ENCODE measurements at regions not wholly inside any gene's neighbourhood (a gene's known extent, or its start where the extent isn't known, plus 50 kb on each side); places are given as distances from the start of the nearest gene placed in this dataset.
"Not testable (repeated sequence)": the region's sequence is repeated elsewhere in the genome, so short reads cannot be mapped to it uniquely, and the experiment has no call there.

DNA sequence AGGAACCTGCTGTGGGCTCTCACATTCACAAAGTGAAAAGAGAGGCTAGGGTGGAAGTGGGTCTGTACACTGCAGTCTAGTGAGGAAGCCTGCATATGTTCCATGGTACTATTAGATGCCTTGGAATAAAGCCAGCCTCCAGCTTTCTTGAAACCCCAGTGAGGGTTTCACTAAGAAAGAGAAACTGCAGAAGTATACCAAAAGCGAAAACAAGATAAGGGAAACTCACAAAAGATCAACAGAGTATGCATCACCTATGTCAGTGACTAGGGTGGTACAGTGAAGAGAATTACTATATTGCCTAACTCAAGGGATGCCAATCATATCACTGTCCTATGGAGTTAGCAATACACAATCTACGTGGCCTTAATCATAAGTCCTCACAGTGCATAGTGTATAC is 212.5 kb upstream of the GADL1 start:
- Mint-ChIP-seq H3K4me3 (no peak overlapping the region), H3K27ac (no peak overlapping the region), H3K9me3 (peaks cover 12% of the 10 kb centered on the region), H3K27me3 (no peaks in the 10 kb centered on the region), H3K4me1 (ENCODE audit: low read depth) (peaks cover 35% of the 10 kb centered on the region), H3K36me3 (peaks cover 5% of the 10 kb centered on the region)
- ChIA-PET POLR2A (no interaction called here), CTCF (interaction anchor here (0.9 kb wide), 2 partner anchors 425 to 752 kb away, joined by 3 read pairs; partner anchors contain the start of gene STT3B)
- peak; percentile 15 for DNase-seq
- intact Hi-C loops (cut with micrococcal nuclease), result loop anchor here (1.0 to 10.0 kb wide), 5 partner anchors 105 to 647 kb away; partner anchors contain the start of gene STT3B

DNA sequence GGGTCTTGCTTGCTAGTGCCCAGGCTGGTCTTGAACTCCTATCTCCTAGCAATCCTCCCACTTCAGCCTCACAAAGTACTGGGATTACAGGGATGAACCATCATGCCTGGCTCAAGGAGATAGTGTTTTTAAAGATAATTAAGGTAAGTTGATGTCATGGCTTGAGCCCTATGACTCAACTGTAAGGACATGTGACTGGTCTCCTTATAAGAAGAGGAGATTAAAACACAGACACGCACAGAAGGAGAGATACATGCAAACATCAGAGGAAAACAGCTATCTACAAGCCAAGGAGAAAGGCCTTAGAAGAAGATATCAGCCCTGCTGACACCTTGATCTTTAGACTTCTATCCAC is 220.4 kb upstream of the GADL1 start:
- ChIA-PET CTCF (no interaction called here), POLR2A (no interaction called here)
- Mint-ChIP-seq H3K27me3 (no peaks in the 10 kb centered on the region), H3K9me3 (peaks cover 11% of the 10 kb centered on the region), H3K27ac (no peak overlapping the region), H3K4me3 (no peak overlapping the region), H3K4me1 (ENCODE audit: low read depth) (no peaks in the 10 kb centered on the region), H3K36me3 (peaks cover 2% of the 10 kb centered on the region)
- intact Hi-C loops (cut with micrococcal nuclease), result no loop called here
- no peak for DNase-seq

GRCh38 chr3:31115531-31115930 is 221.1 kb upstream of the GADL1 start:
- H3K27ac Mint-ChIP-seq; intact Hi-C loops (cut with micrococcal nuclease); H3K27me3 Mint-ChIP-seq; H3K4me1 Mint-ChIP-seq (ENCODE audit: low read depth); DNase-seq; H3K36me3 Mint-ChIP-seq; CTCF ChIA-PET; H3K4me3 Mint-ChIP-seq: not testable (repeated sequence)
- POLR2A ChIA-PET, result interaction anchor here (1.2 kb wide), 1 partner anchor 13 kb away, joined by 3 read pairs; no protein-coding TSS in a partner anchor
- H3K9me3 Mint-ChIP-seq, result peaks cover 11% of the 10 kb centered on the region

GRCh38 chr3:31116651-31117050 is 222.2 kb upstream of the GADL1 start:
- Mint-ChIP-seq H3K27me3 (no peaks in the 10 kb centered on the region), H3K27ac (no peak overlapping the region), H3K36me3 (peaks cover 2% of the 10 kb centered on the region), H3K4me1 (ENCODE audit: low read depth) (no peaks in the 10 kb centered on the region), H3K9me3 (peaks cover 11% of the 10 kb centered on the region), H3K4me3 (no peak overlapping the region)
- DNase-seq, result no peak
- intact Hi-C loops (cut with micrococcal nuclease), result no loop called here
- CTCF ChIA-PET, result no interaction called here
- POLR2A ChIA-PET, result no interaction called here

GRCh38 chr3:31117854-31118253 is 223.4 kb upstream of the GADL1 start:
- H3K4me3 Mint-ChIP-seq, result no peak overlapping the region
- CTCF ChIA-PET, result interaction anchor here (0.7 kb wide), 1 partner anchor 79 kb away, joined by 3 read pairs; no protein-coding TSS in a partner anchor
- peaks cover 2% of the 10 kb centered on the region for H3K36me3 Mint-ChIP-seq
- peaks cover 11% of the 10 kb centered on the region for H3K9me3 Mint-ChIP-seq
- no peak for DNase-seq
- H3K27ac Mint-ChIP-seq, result no peak overlapping the region
- no peaks in the 10 kb centered on the region for H3K27me3 Mint-ChIP-seq
- intact Hi-C loops (cut with micrococcal nuclease), result no loop called here
- POLR2A ChIA-PET, result no interaction called here
- H3K4me1 Mint-ChIP-seq (ENCODE audit: low read depth), result no peaks in the 10 kb centered on the region

GRCh38 chr3:31124373-31124772 is 229.9 kb upstream of the GADL1 start:
- H3K27me3 Mint-ChIP-seq, result no peaks in the 10 kb centered on the region
- ChIA-PET CTCF (no interaction called here), POLR2A (no interaction called here)
- no peak overlapping the region for H3K4me3 Mint-ChIP-seq
- peaks cover 1% of the 10 kb centered on the region for H3K36me3 Mint-ChIP-seq
- peaks cover 16% of the 10 kb centered on the region for H3K9me3 Mint-ChIP-seq
- intact Hi-C loops (cut with micrococcal nuclease), result no loop called here
- H3K27ac Mint-ChIP-seq, result no peak overlapping the region
- no peak for DNase-seq
- H3K4me1 Mint-ChIP-seq (ENCODE audit: low read depth), result no peaks in the 10 kb centered on the region

DNA sequence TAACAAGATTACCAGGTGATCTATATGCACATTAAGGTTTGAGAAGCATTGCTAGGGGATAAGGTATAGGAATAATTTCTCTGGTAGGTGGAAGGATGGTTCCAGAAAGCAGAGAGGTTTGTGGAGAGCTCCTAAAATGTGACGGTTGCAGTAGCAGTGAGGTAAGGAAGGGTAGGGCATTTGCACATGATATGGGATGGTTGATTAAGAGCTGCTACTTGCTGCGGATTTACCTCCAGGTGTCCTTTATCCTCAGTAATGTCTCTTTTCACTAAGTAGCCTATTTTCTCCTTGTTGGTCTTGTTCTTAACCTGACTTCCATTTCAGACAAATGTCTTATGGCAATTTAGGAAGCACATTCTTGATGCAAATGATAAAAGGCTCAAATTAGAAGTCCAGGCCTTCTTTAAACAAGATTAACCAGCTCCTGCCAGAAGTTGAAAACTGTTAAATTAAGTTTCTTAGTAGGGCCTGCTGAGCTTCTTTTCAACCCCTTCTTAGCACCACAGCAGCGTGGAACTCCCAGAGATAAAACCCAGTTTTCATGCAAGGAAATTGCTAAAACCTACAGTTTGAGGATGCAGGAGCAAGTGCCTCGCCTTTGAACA is 231.1 kb upstream of the GADL1 start:
- no peak for DNase-seq
- no peak overlapping the region for H3K4me3 Mint-ChIP-seq
- ChIA-PET CTCF (interaction anchor here (0.9 to 1.2 kb wide), 2 partner anchors 344 to 357 kb away, joined by 3 read pairs; no protein-coding TSS in a partner anchor), POLR2A (no interaction called here)
- H3K27me3 Mint-ChIP-seq, result no peaks in the 10 kb centered on the region
- H3K27ac Mint-ChIP-seq, result no peak overlapping the region
- intact Hi-C loops (cut with micrococcal nuclease), result no loop called here
- no peaks in the 10 kb centered on the region for H3K4me1 Mint-ChIP-seq (ENCODE audit: low read depth)
- H3K36me3 Mint-ChIP-seq, result peaks cover 1% of the 10 kb centered on the region
- H3K9me3 Mint-ChIP-seq, result peaks cover 16% of the 10 kb centered on the region

DNA sequence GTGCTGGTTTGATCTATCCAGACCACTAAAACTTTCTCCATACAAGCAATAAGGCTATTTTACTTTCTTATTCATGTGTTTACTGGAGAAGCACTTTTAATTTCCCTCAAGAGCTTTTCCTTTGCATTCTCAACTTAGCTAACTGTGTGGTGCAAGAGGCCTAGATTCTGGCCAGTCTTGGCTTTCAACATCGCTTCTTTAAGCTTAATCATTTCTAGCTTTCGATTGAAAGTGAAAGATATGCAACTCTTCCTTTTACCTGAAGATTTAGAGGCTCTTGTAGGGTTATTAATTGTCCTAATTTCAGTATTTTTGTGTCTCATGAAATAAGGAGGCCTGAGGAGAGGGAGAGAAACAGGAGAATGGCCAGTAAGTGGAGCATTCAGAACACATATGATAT is 234.8 kb upstream of the GADL1 start:
- Mint-ChIP-seq H3K4me3 (no peak overlapping the region), H3K27ac (no peak overlapping the region), H3K4me1 (ENCODE audit: low read depth) (peaks cover 4% of the 10 kb centered on the region), H3K27me3 (no peaks in the 10 kb centered on the region), H3K9me3 (peaks cover 14% of the 10 kb centered on the region), H3K36me3 (peaks cover 1% of the 10 kb centered on the region)
- DNase-seq, result no peak
- intact Hi-C loops (cut with micrococcal nuclease), result no loop called here
- POLR2A ChIA-PET, result no interaction called here
- CTCF ChIA-PET, result interaction anchor here (4.9 kb wide), 1 partner anchor 360 kb away, joined by 72 read pairs; no protein-coding TSS in a partner anchor

- POLR2A ChIA-PET, result no interaction called here
- H3K27ac Mint-ChIP-seq, result no peak overlapping the region
- DNase-seq, result no peak
- no peaks in the 10 kb centered on the region for H3K27me3 Mint-ChIP-seq
- H3K4me3 Mint-ChIP-seq, result no peak overlapping the region
- H3K9me3 Mint-ChIP-seq, result no peaks in the 10 kb centered on the region
- peaks cover 4% of the 10 kb centered on the region for H3K4me1 Mint-ChIP-seq (ENCODE audit: low read depth)
- no peaks in the 10 kb centered on the region for H3K36me3 Mint-ChIP-seq
- CTCF ChIA-PET, result interaction anchor here (0.6 to 4.9 kb wide), 17 partner anchors 10 to 1090 kb away, joined by 3 to 72 read pairs (median 5); no protein-coding TSS in a partner anchor
- intact Hi-C loops (cut with micrococcal nuclease), result loop anchor here (1.0 to 5.0 kb wide), 3 partner anchors 165 to 364 kb away; no protein-coding TSS in a partner anchor
Observed at GRCh38 chr3:31132132-31132769, 237.8 kb upstream of the GADL1 start.

GRCh38 chr3:31133541-31133940 is 239.1 kb upstream of the GADL1 start:
- CTCF ChIA-PET, result interaction anchor here (1.1 kb wide), 1 partner anchor 1024 kb away, joined by 3 read pairs; no protein-coding TSS in a partner anchor
- Mint-ChIP-seq H3K27me3 (no peaks in the 10 kb centered on the region), H3K36me3 (no peaks in the 10 kb centered on the region), H3K9me3 (no peaks in the 10 kb centered on the region), H3K27ac (no peak overlapping the region), H3K4me3 (no peak overlapping the region), H3K4me1 (ENCODE audit: low read depth) (peaks cover 4% of the 10 kb centered on the region)
- POLR2A ChIA-PET, result no interaction called here
- intact Hi-C loops (cut with micrococcal nuclease), result loop anchor here (5.0 kb wide), 2 partner anchors 166 to 314 kb away; no protein-coding TSS in a partner anchor
- DNase-seq, result no peak

DNA sequence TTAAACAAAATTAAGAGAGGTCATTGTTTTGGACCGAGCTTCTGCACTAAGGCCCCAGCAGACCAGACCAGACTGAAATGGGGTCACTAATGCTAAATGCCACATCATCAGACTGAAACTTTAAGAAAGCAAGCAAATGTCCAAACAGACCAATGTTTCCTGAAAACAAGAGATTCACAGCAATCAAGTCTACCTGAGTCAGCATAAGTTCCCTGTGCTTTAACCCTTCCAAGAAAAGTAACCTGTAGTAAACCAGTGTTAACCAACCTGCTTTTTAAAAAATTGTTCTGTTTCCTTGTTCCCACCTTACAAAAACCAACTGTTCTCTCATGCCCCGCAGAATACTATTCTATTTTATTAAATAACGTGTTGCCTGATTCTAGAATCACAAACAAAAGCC is 241.1 kb upstream of the GADL1 start:
- ChIA-PET CTCF (interaction anchor here (1.1 to 2.0 kb wide), 2 partner anchors 356 to 367 kb away, joined by 3 to 4 read pairs; no protein-coding TSS in a partner anchor), POLR2A (no interaction called here)
- no peaks in the 10 kb centered on the region for H3K9me3 Mint-ChIP-seq
- H3K27me3 Mint-ChIP-seq, result no peaks in the 10 kb centered on the region
- no peak overlapping the region for H3K27ac Mint-ChIP-seq
- peaks cover 4% of the 10 kb centered on the region for H3K4me1 Mint-ChIP-seq (ENCODE audit: low read depth)
- no peaks in the 10 kb centered on the region for H3K36me3 Mint-ChIP-seq
- no peak for DNase-seq
- no peak overlapping the region for H3K4me3 Mint-ChIP-seq
- intact Hi-C loops (cut with micrococcal nuclease), result no loop called here

DNA sequence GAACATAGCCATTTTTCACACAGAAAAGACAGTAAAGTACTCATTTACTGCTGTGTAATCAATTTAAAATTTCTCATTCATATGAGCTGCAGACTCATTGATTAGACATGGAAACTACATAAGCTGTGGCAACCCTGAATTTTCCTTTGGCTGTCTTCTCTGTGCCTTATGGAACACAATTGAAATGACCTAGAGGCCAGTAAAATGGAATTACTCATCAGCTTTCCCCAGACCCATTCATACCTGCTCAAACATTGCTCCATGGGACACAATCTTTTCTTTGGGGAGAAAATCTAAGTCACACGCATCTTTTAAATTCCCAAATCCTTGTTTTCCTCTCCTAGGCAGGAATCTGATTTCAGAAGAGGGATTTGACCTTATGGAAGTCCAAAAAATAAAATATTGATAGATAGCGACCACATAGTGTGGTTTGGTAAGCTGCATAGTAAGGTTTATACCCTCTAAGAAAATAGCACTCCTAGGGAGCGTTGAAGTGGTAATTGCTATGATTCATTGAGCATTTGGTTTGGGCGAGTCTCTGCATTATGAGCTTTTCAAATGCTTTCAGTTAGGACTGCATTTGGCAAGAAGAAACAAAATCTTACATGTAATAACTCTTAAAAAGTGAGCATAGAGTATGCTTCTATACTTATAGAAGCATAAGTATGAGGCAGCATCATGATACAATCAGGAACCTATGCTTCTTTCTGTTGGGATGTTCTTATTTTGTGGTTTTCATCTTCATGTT is 243.4 kb upstream of the GADL1 start:
- Mint-ChIP-seq H3K9me3 (no peaks in the 10 kb centered on the region), H3K27ac (no peak overlapping the region), H3K27me3 (no peaks in the 10 kb centered on the region), H3K36me3 (no peaks in the 10 kb centered on the region), H3K4me1 (ENCODE audit: low read depth) (no peaks in the 10 kb centered on the region), H3K4me3 (no peak overlapping the region)
- DNase-seq, result no peak
- intact Hi-C loops (cut with micrococcal nuclease), result no loop called here
- POLR2A ChIA-PET, result no interaction called here
- CTCF ChIA-PET, result interaction anchor here (1.1 kb wide), 1 partner anchor 368 kb away, joined by 3 read pairs; no protein-coding TSS in a partner anchor
